ENCODE measurements at regions not wholly inside any gene's neighbourhood (a gene's known extent, or its start where the extent isn't known, plus 50 kb on each side); places are given as distances from the start of the nearest gene placed in this dataset.

- no peak for FAIRE-seq
- no peak for DNase-seq (ENCODE audit: insufficient read length, low spot score)
- TF ChIP-seq SPI1 (IDR thresholded peaks at IDR 0.05; ENCODE audit: low read depth, low read length) (no peak), POLR2AphosphoS5 (IDR thresholded peaks at IDR 0.05; ENCODE audit: low read depth, low read length) (no peak), POLR2A (IDR thresholded peaks at IDR 0.05; ENCODE audit: low read depth, low read length) (no peak), PAX5 (IDR thresholded peaks at IDR 0.05; ENCODE audit: insufficient read depth, low read length, severe bottlenecking) (no peak), TAF1 (IDR thresholded peaks at IDR 0.05; ENCODE audit: low read depth, low read length) (no peak), POU2F2 (IDR thresholded peaks at IDR 0.05; ENCODE audit: low read depth, low read length) (no peak)
Measured at GRCh38 chr2:42931146-42931817, 138.9 kb upstream of the HAAO start.

GRCh38 chr2:42930025-42930581 lies 137.7 kb upstream of the HAAO start:
- TF ChIP-seq SPI1 (IDR thresholded peaks at IDR 0.05; ENCODE audit: low read depth, low read length) (no peak), PAX5 (IDR thresholded peaks at IDR 0.05; ENCODE audit: insufficient read depth, low read length, severe bottlenecking) (no peak), POLR2A (IDR thresholded peaks at IDR 0.05; ENCODE audit: low read depth, low read length) (no peak)
- DNase-seq (ENCODE audit: insufficient read length, low spot score), result no peak
- FAIRE-seq, result no peak

GRCh38 chr2:42929546-42930024 lies 137.2 kb upstream of the HAAO start:
- FAIRE-seq, result no peak
- TF ChIP-seq POLR2A (IDR thresholded peaks at IDR 0.05; ENCODE audit: low read depth, low read length), result no peak
- DNase-seq (ENCODE audit: insufficient read length, low spot score), result no peak

GRCh38 chr2:42928692-42929545 lies 136.5 kb upstream of the HAAO start:
- FAIRE-seq (no peak), DNase-seq (ENCODE audit: insufficient read length, low spot score) (no peak)
- TF ChIP-seq POLR2AphosphoS5 (IDR thresholded peaks at IDR 0.05; ENCODE audit: low read depth, low read length) (no peak), PAX5 (IDR thresholded peaks at IDR 0.05; ENCODE audit: insufficient read depth, low read length, severe bottlenecking) (no peak), POLR2A (IDR thresholded peaks at IDR 0.05; ENCODE audit: low read depth, low read length) (no peak), POU2F2 (IDR thresholded peaks at IDR 0.05; ENCODE audit: low read depth, low read length) (no peak)

GRCh38 chr2:42928161-42928691 lies 135.8 kb upstream of the HAAO start:
- FAIRE-seq, result no peak

GRCh38 chr2:42927334-42928160 lies 135.2 kb upstream of the HAAO start:
- DNase-seq (ENCODE audit: insufficient read length, low spot score) (no peak), FAIRE-seq (no peak)
- TF ChIP-seq TAF1 (IDR thresholded peaks at IDR 0.05; ENCODE audit: low read depth, low read length) (no peak), SPI1 (IDR thresholded peaks at IDR 0.05; ENCODE audit: low read depth, low read length) (no peak), POLR2AphosphoS5 (IDR thresholded peaks at IDR 0.05; ENCODE audit: low read depth, low read length) (no peak), POLR2A (IDR thresholded peaks at IDR 0.05; ENCODE audit: low read depth, low read length) (no peak), POU2F2 (IDR thresholded peaks at IDR 0.05; ENCODE audit: low read depth, low read length) (no peak), PAX5 (IDR thresholded peaks at IDR 0.05; ENCODE audit: insufficient read depth, low read length, severe bottlenecking) (no peak)

More at GRCh38 chr2:42928161-42928691, 135.8 kb upstream of the HAAO start:
- no peak for DNase-seq (ENCODE audit: insufficient read length, low spot score)
- TF ChIP-seq POLR2AphosphoS5 (IDR thresholded peaks at IDR 0.05; ENCODE audit: low read depth, low read length) (no peak), SPI1 (IDR thresholded peaks at IDR 0.05; ENCODE audit: low read depth, low read length) (no peak), POU2F2 (IDR thresholded peaks at IDR 0.05; ENCODE audit: low read depth, low read length) (no peak), TAF1 (IDR thresholded peaks at IDR 0.05; ENCODE audit: low read depth, low read length) (no peak), PAX5 (IDR thresholded peaks at IDR 0.05; ENCODE audit: insufficient read depth, low read length, severe bottlenecking) (no peak), POLR2A (IDR thresholded peaks at IDR 0.05; ENCODE audit: low read depth, low read length) (no peak)

GRCh38 chr2:42926434-42927333 lies 134.3 kb upstream of the HAAO start:
- TF ChIP-seq PAX5 (IDR thresholded peaks at IDR 0.05; ENCODE audit: insufficient read depth, low read length, severe bottlenecking) (no peak), POLR2AphosphoS5 (IDR thresholded peaks at IDR 0.05; ENCODE audit: low read depth, low read length) (no peak), POLR2A (IDR thresholded peaks at IDR 0.05; ENCODE audit: low read depth, low read length) (no peak), TAF1 (IDR thresholded peaks at IDR 0.05; ENCODE audit: low read depth, low read length) (no peak), POU2F2 (IDR thresholded peaks at IDR 0.05; ENCODE audit: low read depth, low read length) (no peak), SPI1 (IDR thresholded peaks at IDR 0.05; ENCODE audit: low read depth, low read length) (no peak)
- FAIRE-seq, result no peak

GRCh38 chr2:42925742-42926433 lies 133.5 kb upstream of the HAAO start:
- TF ChIP-seq POLR2AphosphoS5 (IDR thresholded peaks at IDR 0.05; ENCODE audit: low read depth, low read length), result no peak
- no peak for TF ChIP-seq TAF1 (IDR thresholded peaks at IDR 0.05; ENCODE audit: low read depth, low read length)
- TF ChIP-seq PAX5 (IDR thresholded peaks at IDR 0.05; ENCODE audit: insufficient read depth, low read length, severe bottlenecking), result no peak
- no peak for TF ChIP-seq SPI1 (IDR thresholded peaks at IDR 0.05; ENCODE audit: low read depth, low read length)
- no peak for TF ChIP-seq POU2F2 (IDR thresholded peaks at IDR 0.05; ENCODE audit: low read depth, low read length)
- DNase-seq (ENCODE audit: insufficient read length, low spot score), result no peak
- FAIRE-seq, result no peak

More at GRCh38 chr2:42926434-42927333, 134.3 kb upstream of the HAAO start:
- no peak for DNase-seq (ENCODE audit: insufficient read length, low spot score)
